NT2/D1 (cell line): ENCODE measurements at regions not wholly inside any gene's neighbourhood (a gene's known extent, or its start where the extent isn't known, plus 50 kb on each side); places are given as distances from the start of the nearest gene placed in this dataset.

Source experiments
- SUZ12 ChIP-seq: IDR thresholded peaks from 2 replicates; pipeline ENCODE4 v1.6.1; 2011; ENCODE audit not compliant: insufficient read length, insufficient read depth; ENCODE audit errors: extremely low read depth
- YY1 ChIP-seq: IDR thresholded peaks from 2 replicates; pipeline ENCODE4 v1.6.1; 2011; ENCODE audit not compliant: insufficient read length, insufficient read depth
- ZNF274 ChIP-seq: IDR thresholded peaks from 2 replicates; pipeline ENCODE4 v1.6.1; 2011; ENCODE audit warnings: mild to moderate bottlenecking, low read depth, low read length

- TF ChIP-seq ZNF274, result no peak
- TF ChIP-seq YY1, result no peak
- TF ChIP-seq SUZ12, result no peak
Observed at GRCh38 chr3:29143151-29143550, 137.7 kb upstream of the RBMS3 start.
